Esophagus muscularis mucosa (tissue), 4 donors: ENCODE measurements at regions not wholly inside any gene's neighbourhood (a gene's known extent, or its start where the extent isn't known, plus 50 kb on each side); places are given as distances from the start of the nearest gene placed in this dataset.

ENCODE experiments used
- DNase-seq: peaks from one replicate; pipeline ENCODE4 v3.0.0-alpha.2; 2017; ENCODE audit errors: extremely low spot score
- H3K27ac ChIP-seq, 4 donors: fragments of 200-600 bp; sonication (generic); replicated peaks in 1 of 4; 1 replicate in 3 of 4; 2 replicates in 1 of 4; pipeline ENCODE4 v1.5.1; 2016 to 2019; ENCODE audit warnings: mild to moderate bottlenecking in 1 of 4
- H3K27me3 ChIP-seq, 4 donors: fragments of 200-600 bp; sonication (generic); one replicate each; pipeline versions ENCODE4 v1.5.1 to v1.6.0; 2016 to 2019
- H3K36me3 ChIP-seq, 4 donors: fragments of 200-600 bp; sonication (generic); one replicate each; pipeline ENCODE4 v1.5.1; 2016 to 2019
- H3K4me1 ChIP-seq, 4 donors: fragments of 200-600 bp; sonication (generic); one replicate each; pipeline ENCODE4 v1.5.1; 2016 to 2019
- H3K4me3 ChIP-seq, 4 donors: fragments of 200-600 bp; sonication (generic); 1 replicate in 2 of 4; 2 replicates in 2 of 4; pipeline ENCODE4 v1.5.1; 2016 to 2019; ENCODE audit warnings: mild to moderate bottlenecking in 4 of 4, moderate library complexity in 1 of 4
- H3K9me3 ChIP-seq, 4 donors: fragments of 200-600 bp; sonication (generic); 1 replicate in 3 of 4; 2 replicates in 1 of 4; pipeline ENCODE4 v1.5.1; 2016 to 2019
- CTCF ChIP-seq, 3 experiments: fragments of 200-600 bp in 2 of 3; fragments of 450-650 bp in 1 of 3; sonication (generic) in 2 of 3; IDR thresholded peaks; one replicate each; pipeline ENCODE4 v1.5.1; 2017 to 2019; ENCODE audit warnings: antibody characterized with exemption in 3 of 3, mild to moderate bottlenecking in 2 of 3, moderate library complexity in 1 of 3
- EP300 ChIP-seq: sonication (generic); formaldehyde crosslinking; IDR thresholded peaks from one replicate; pipeline ENCODE4 v1.6.1; 2017; ENCODE audit warnings: antibody characterized with exemption
- POLR2A ChIP-seq: fragments of 450-650 bp; IDR thresholded peaks from one replicate; pipeline ENCODE4 v1.6.1; 2017; ENCODE audit warnings: antibody characterized with exemption, moderate library complexity, mild to moderate bottlenecking, low read depth
- POLR2AphosphoS5 ChIP-seq, 2 donors: sonication (generic); formaldehyde crosslinking; IDR thresholded peaks; one replicate each; pipeline ENCODE4 v1.6.1; 2017; ENCODE audit warnings: antibody characterized with exemption in 2 of 2
- WGBS: methylation state at CpG from one replicate; pipeline ENCODE4 v1.1.5; 2018; 5-methylcytosine and 5-hydroxymethylcytosine counted together
- intact Hi-C: fragments of 100-400 bp; cut with DNase I; formaldehyde crosslinking; loops from one replicate; pipeline ENCODE4 v1.15.1; 2023

- DNase-seq, result no peak
- intact Hi-C loops, result no loop called here
- no peak for TF ChIP-seq EP300
- no peak for TF ChIP-seq POLR2AphosphoS5 (IDR thresholded peaks at IDR 0.05)
- no peak for TF ChIP-seq CTCF (IDR thresholded peaks at IDR 0.05)
- no peak for TF ChIP-seq POLR2A
- Histone ChIP-seq H3K4me1 (peaks cover 0 to 23% (median 8%) of the 10 kb centered on the region in 4 donors), H3K27ac (no peak overlapping the region), H3K9me3 (no peaks in the 10 kb centered on the region), H3K4me3 (no peak overlapping the region), H3K36me3 (peaks cover 0 to 40% (median 0%) of the 10 kb centered on the region in 4 donors), H3K27me3 (no peaks in the 10 kb centered on the region)
- WGBS, result 88% methylated on average over 4 of the region's 4 CpGs
Measured at GRCh38 chr7:22571766-22572165, 71.8 kb upstream of the STEAP1B start.

- H3K27ac ChIP-seq, result no peak overlapping the region
- TF ChIP-seq EP300, result no peak
- TF ChIP-seq POLR2A, result no peak
- TF ChIP-seq CTCF (IDR thresholded peaks at IDR 0.05), result no peak
- no peak for TF ChIP-seq POLR2AphosphoS5 (IDR thresholded peaks at IDR 0.05)
- 58% methylated on average over 11 of the region's 11 CpGs for WGBS
- peaks cover 14 to 28% (median 17%) of the 10 kb centered on the region in 4 donors for H3K4me1 ChIP-seq
- intact Hi-C loops, result loop anchor here (10.0 kb wide), 1 partner anchor 285 kb away; no protein-coding TSS in a partner anchor
- peak; percentile 66 for DNase-seq
- H3K36me3 ChIP-seq, result peaks cover 0 to 32% (median 0%) of the 10 kb centered on the region in 4 donors
- no peak overlapping the region for H3K4me3 ChIP-seq
- no peaks in the 10 kb centered on the region for H3K27me3 ChIP-seq
- no peaks in the 10 kb centered on the region for H3K9me3 ChIP-seq
Measured at GRCh38 chr7:22569586-22570321, 69.8 kb upstream of the STEAP1B start.

GRCh38 chr7:22566592-22566991 is 66.6 kb upstream of the STEAP1B start:
- H3K27ac ChIP-seq, result no peak overlapping the region
- H3K4me3 ChIP-seq, result no peak overlapping the region
- WGBS, result 86% methylated on average over 4 of the region's 4 CpGs
- no peak for TF ChIP-seq EP300
- no peak for TF ChIP-seq POLR2A
- no peak for TF ChIP-seq CTCF (IDR thresholded peaks at IDR 0.05)
- no peak for DNase-seq
- no peaks in the 10 kb centered on the region for H3K9me3 ChIP-seq
- H3K4me1 ChIP-seq, result peaks cover 40 to 56% (median 46%) of the 10 kb centered on the region in 4 donors
- no peaks in the 10 kb centered on the region for H3K27me3 ChIP-seq
- H3K36me3 ChIP-seq, result peaks cover 0 to 11% (median 0%) of the 10 kb centered on the region in 4 donors
- intact Hi-C loops, result loop anchor here (10.0 kb wide), 1 partner anchor 288 kb away; no protein-coding TSS in a partner anchor

- no peak for TF ChIP-seq EP300
- no peak for TF ChIP-seq POLR2A
- TF ChIP-seq CTCF (IDR thresholded peaks at IDR 0.05), result no peak
- no peak for TF ChIP-seq POLR2AphosphoS5 (IDR thresholded peaks at IDR 0.05)
- no peak overlapping the region for H3K27ac ChIP-seq
- no peaks in the 10 kb centered on the region for H3K9me3 ChIP-seq
- no peaks in the 10 kb centered on the region for H3K27me3 ChIP-seq
- H3K4me1 ChIP-seq, result peaks cover 42 to 60% (median 51%) of the 10 kb centered on the region in 4 donors
- 95% methylated on average over 4 of the region's 4 CpGs for WGBS
- no peak for DNase-seq
- intact Hi-C loops, result loop anchor here (10.0 kb wide), 1 partner anchor 289 kb away; no protein-coding TSS in a partner anchor
- no peak overlapping the region for H3K4me3 ChIP-seq
- peaks cover 0 to 9% (median 0%) of the 10 kb centered on the region in 4 donors for H3K36me3 ChIP-seq
Measured at GRCh38 chr7:22566176-22566575, 66.2 kb upstream of the STEAP1B start.
